Rectal smooth muscle tissue (tissue), 1 donor: ENCODE measurements at regions not wholly inside any gene's neighbourhood (a gene's known extent, or its start where the extent isn't known, plus 50 kb on each side); places are given as distances from the start of the nearest gene placed in this dataset.
"Not testable (repeated sequence)": the region's sequence is repeated elsewhere in the genome, so short reads cannot be mapped to it uniquely, and the experiment has no call there.

Source experiments
- H3K27ac ChIP-seq: one replicate; pipeline ENCODE4 v1.7.0; 2013; ENCODE audit warnings: low read depth, low read length, inconsistent platforms
- H3K27me3 ChIP-seq: one replicate; pipeline ENCODE4 v1.7.0; 2013; ENCODE audit warnings: low read length; ENCODE audit not compliant: control insufficient read depth, insufficient read depth
- H3K36me3 ChIP-seq: one replicate; pipeline ENCODE4 v1.7.0; 2013; ENCODE audit warnings: low read length; ENCODE audit not compliant: control insufficient read depth, insufficient read depth
- H3K4me1 ChIP-seq: one replicate; pipeline ENCODE4 v1.7.0; 2013; ENCODE audit warnings: low read length; ENCODE audit not compliant: control insufficient read depth, insufficient read depth
- H3K4me3 ChIP-seq: one replicate; pipeline ENCODE4 v1.7.0; 2013; ENCODE audit warnings: low read length
- H3K9ac ChIP-seq: one replicate; pipeline ENCODE4 v1.7.0; 2013; ENCODE audit warnings: low read length

- no peaks in the 10 kb centered on the region for H3K27me3 ChIP-seq
- no peak overlapping the region for H3K9ac ChIP-seq
- H3K4me3 ChIP-seq = no peak overlapping the region
- H3K27ac ChIP-seq = no peak overlapping the region
- peaks cover 4% of the 10 kb centered on the region for H3K4me1 ChIP-seq
- H3K36me3 ChIP-seq = no peaks in the 10 kb centered on the region
These were observed 109.7 kb upstream of the KLF12 start for GRCh38 chr13:74243637-74244526.

GRCh38 chr13:74241343-74241742 lies 107.1 kb upstream of the KLF12 start:
- H3K9ac ChIP-seq, H3K4me3 ChIP-seq: not testable (repeated sequence)

GRCh38 chr13:74230984-74231501 lies 96.8 kb upstream of the KLF12 start:
- Histone ChIP-seq H3K27me3 (no peaks in the 10 kb centered on the region), H3K4me3 (no peak overlapping the region), H3K9ac (no peak overlapping the region), H3K27ac (no peak overlapping the region), H3K4me1 (no peaks in the 10 kb centered on the region), H3K36me3 (no peaks in the 10 kb centered on the region)

More at GRCh38 chr13:74241343-74241742, 107.1 kb upstream of the KLF12 start:
- not testable (repeated sequence) for H3K27ac ChIP-seq, H3K27me3 ChIP-seq, H3K4me1 ChIP-seq, H3K36me3 ChIP-seq

GRCh38 chr13:74229242-74229641 lies 95.0 kb upstream of the KLF12 start:
- no peaks in the 10 kb centered on the region for H3K4me1 ChIP-seq
- no peaks in the 10 kb centered on the region for H3K27me3 ChIP-seq
- H3K4me3 ChIP-seq = no peak overlapping the region
- H3K9ac ChIP-seq = no peak overlapping the region
- no peaks in the 10 kb centered on the region for H3K36me3 ChIP-seq
- H3K27ac ChIP-seq = no peak overlapping the region

- no peaks in the 10 kb centered on the region for H3K36me3 ChIP-seq
- H3K9ac ChIP-seq = no peak overlapping the region
- H3K27me3 ChIP-seq = no peaks in the 10 kb centered on the region
- no peaks in the 10 kb centered on the region for H3K4me1 ChIP-seq
- no peak overlapping the region for H3K4me3 ChIP-seq
- H3K27ac ChIP-seq = no peak overlapping the region
These were observed 93.4 kb upstream of the KLF12 start for GRCh38 chr13:74227476-74228158.

GRCh38 chr13:74226791-74227475 lies 92.7 kb upstream of the KLF12 start:
- Histone ChIP-seq H3K27ac (no peak overlapping the region), H3K9ac (no peak overlapping the region), H3K27me3 (no peaks in the 10 kb centered on the region), H3K4me1 (no peaks in the 10 kb centered on the region), H3K36me3 (no peaks in the 10 kb centered on the region), H3K4me3 (no peak overlapping the region)

- Histone ChIP-seq H3K27me3 (no peaks in the 10 kb centered on the region), H3K4me3 (no peak overlapping the region), H3K27ac (no peak overlapping the region), H3K9ac (no peak overlapping the region), H3K4me1 (no peaks in the 10 kb centered on the region), H3K36me3 (no peaks in the 10 kb centered on the region)
These were observed 87.5 kb upstream of the KLF12 start for GRCh38 chr13:74221752-74222151.

- no peaks in the 10 kb centered on the region for H3K36me3 ChIP-seq
- H3K9ac ChIP-seq = no peak overlapping the region
- H3K27me3 ChIP-seq = no peaks in the 10 kb centered on the region
- H3K27ac ChIP-seq = no peak overlapping the region
- H3K4me3 ChIP-seq = no peak overlapping the region
- H3K4me1 ChIP-seq = no peaks in the 10 kb centered on the region
These were observed 85.4 kb upstream of the KLF12 start for GRCh38 chr13:74219566-74219965.

- Histone ChIP-seq H3K9ac (no peak overlapping the region), H3K4me3 (no peak overlapping the region), H3K27me3 (no peaks in the 10 kb centered on the region), H3K36me3 (no peaks in the 10 kb centered on the region), H3K27ac (no peak overlapping the region), H3K4me1 (no peaks in the 10 kb centered on the region)
These were observed 84.1 kb upstream of the KLF12 start for GRCh38 chr13:74218291-74218690.

GRCh38 chr13:74217811-74218210 lies 83.6 kb upstream of the KLF12 start:
- Histone ChIP-seq H3K27ac (no peak overlapping the region), H3K4me1 (no peaks in the 10 kb centered on the region), H3K9ac (no peak overlapping the region), H3K27me3 (no peaks in the 10 kb centered on the region), H3K4me3 (no peak overlapping the region), H3K36me3 (no peaks in the 10 kb centered on the region)

GRCh38 chr13:74215420-74215819 lies 81.2 kb upstream of the KLF12 start:
- H3K4me1 ChIP-seq = no peaks in the 10 kb centered on the region
- no peaks in the 10 kb centered on the region for H3K36me3 ChIP-seq
- H3K9ac ChIP-seq = no peak overlapping the region
- no peaks in the 10 kb centered on the region for H3K27me3 ChIP-seq
- H3K27ac ChIP-seq = no peak overlapping the region
- H3K4me3 ChIP-seq = no peak overlapping the region

- Histone ChIP-seq H3K27me3 (no peaks in the 10 kb centered on the region), H3K9ac (no peak overlapping the region), H3K27ac (no peak overlapping the region), H3K4me1 (no peaks in the 10 kb centered on the region), H3K4me3 (no peak overlapping the region), H3K36me3 (no peaks in the 10 kb centered on the region)
These were observed 80.1 kb upstream of the KLF12 start for GRCh38 chr13:74214321-74214720.
